Fibroblast of lung (primary cell): ENCODE measurements at regions not wholly inside any gene's neighbourhood (a gene's known extent, or its start where the extent isn't known, plus 50 kb on each side); places are given as distances from the start of the nearest gene placed in this dataset.
"Not testable (repeated sequence)": the region's sequence is repeated elsewhere in the genome, so short reads cannot be mapped to it uniquely, and the experiment has no call there.

ENCODE experiments used
- DNase-seq, 2 donors: peaks; one replicate each; pipeline versions ENCODE4 v3.0.0 to v3.0.0-alpha.2; 2010; ENCODE audit warnings: low read depth in 2 of 2
- H2AFZ ChIP-seq: 2 replicates; pipeline ENCODE4 v1.5.1; 2012; ENCODE audit warnings: low read length, control low read depth, inconsistent platforms
- H3K27ac ChIP-seq: 2 replicates; pipeline ENCODE4 v1.5.1; 2011; ENCODE audit warnings: low read length, control low read depth; ENCODE audit not compliant: insufficient read depth
- H3K27me3 ChIP-seq: 2 replicates; pipeline ENCODE4 v1.5.1; 2011; ENCODE audit warnings: mild to moderate bottlenecking, low read length; ENCODE audit not compliant: control insufficient read depth, insufficient read depth
- H3K36me3 ChIP-seq: 2 replicates; pipeline ENCODE4 v1.5.1; 2011; ENCODE audit warnings: low read length; ENCODE audit not compliant: control insufficient read depth, insufficient read depth
- H3K4me1 ChIP-seq: 2 replicates; pipeline ENCODE4 v1.5.1; 2011; ENCODE audit warnings: low read length; ENCODE audit not compliant: control insufficient read depth, insufficient read depth; ENCODE audit errors: extremely low read depth
- H3K4me2 ChIP-seq: 2 replicates; pipeline ENCODE4 v1.5.1; 2011; ENCODE audit warnings: low read length, control low read depth; ENCODE audit not compliant: insufficient read depth; ENCODE audit errors: extremely low read depth
- H3K4me3 ChIP-seq, 4 experiments: fragments of 200-600 bp in 1 of 4; sonication (generic) in 1 of 4; replicated peaks in 1 of 4; 2 replicates each; pipeline ENCODE4 v1.5.1; 2011 to 2016; ENCODE audit warnings: low read length in 4 of 4, low read depth in 3 of 4, mild to moderate bottlenecking in 3 of 4, control low read depth in 2 of 4, inconsistent platforms in 1 of 4, mixed read lengths in 1 of 4; ENCODE audit not compliant: insufficient read depth in 1 of 4; ENCODE audit errors: control extremely low read depth in 1 of 4
- H3K79me2 ChIP-seq: 2 replicates; pipeline ENCODE4 v1.5.1; 2012; ENCODE audit warnings: mild to moderate bottlenecking, low read length, inconsistent platforms; ENCODE audit not compliant: control insufficient read depth, insufficient read depth
- H3K9ac ChIP-seq: 2 replicates; pipeline ENCODE4 v1.5.1; 2011; ENCODE audit warnings: mild to moderate bottlenecking, low read length, control low read depth; ENCODE audit not compliant: insufficient read depth
- H3K9me3 ChIP-seq: 2 replicates; pipeline ENCODE4 v1.5.1; 2012; ENCODE audit warnings: low read depth, low read length; ENCODE audit not compliant: control insufficient read depth, insufficient read depth
- H4K20me1 ChIP-seq: 2 replicates; pipeline ENCODE4 v1.5.1; 2011; ENCODE audit warnings: low read length; ENCODE audit not compliant: control insufficient read depth, insufficient read depth; ENCODE audit errors: extremely low read depth
- CTCF ChIP-seq, 2 donors: IDR thresholded peaks in 1 of 2; conservative IDR thresholded peaks in 1 of 2; 1 replicate in 1 of 2; 2 replicates in 1 of 2; pipeline ENCODE4 v1.5.1; 2011 to 2012; ENCODE audit warnings: low read length in 2 of 2, control low read depth in 1 of 2, inconsistent platforms in 1 of 2, low read depth in 1 of 2, mild to moderate bottlenecking in 1 of 2
- EZH2 ChIP-seq: IDR thresholded peaks from 2 replicates; pipeline ENCODE4 v1.5.1; 2012; ENCODE audit warnings: low read length, control low read depth, mild to moderate bottlenecking; ENCODE audit errors: missing control alignments

- H3K9me3 ChIP-seq = no peaks in the 10 kb centered on the region
- H3K9ac ChIP-seq = no peak overlapping the region
- H3K4me2 ChIP-seq = no peak overlapping the region
- H3K4me3 ChIP-seq = no peak overlapping the region
- H3K79me2 ChIP-seq = no peaks in the 10 kb centered on the region
- no peaks in the 10 kb centered on the region for H3K27me3 ChIP-seq
- TF ChIP-seq CTCF (conservative IDR thresholded peaks at IDR 0.05 in 1 of 2, IDR thresholded peaks at IDR 0.05 in 1 of 2; ENCODE audit: low read depth in 1 of 2, low read length in 2 of 2) = no peak
- no peak for TF ChIP-seq EZH2
- DNase-seq = no peak
- H2AFZ ChIP-seq = no peak overlapping the region
- no peak overlapping the region for H3K27ac ChIP-seq
- no peaks in the 10 kb centered on the region for H3K4me1 ChIP-seq
- H3K36me3 ChIP-seq = no peaks in the 10 kb centered on the region
- no peaks in the 10 kb centered on the region for H4K20me1 ChIP-seq
Observed at GRCh38 chr3:165667676-165668075, 169.5 kb downstream of the BCHE start.

DNA sequence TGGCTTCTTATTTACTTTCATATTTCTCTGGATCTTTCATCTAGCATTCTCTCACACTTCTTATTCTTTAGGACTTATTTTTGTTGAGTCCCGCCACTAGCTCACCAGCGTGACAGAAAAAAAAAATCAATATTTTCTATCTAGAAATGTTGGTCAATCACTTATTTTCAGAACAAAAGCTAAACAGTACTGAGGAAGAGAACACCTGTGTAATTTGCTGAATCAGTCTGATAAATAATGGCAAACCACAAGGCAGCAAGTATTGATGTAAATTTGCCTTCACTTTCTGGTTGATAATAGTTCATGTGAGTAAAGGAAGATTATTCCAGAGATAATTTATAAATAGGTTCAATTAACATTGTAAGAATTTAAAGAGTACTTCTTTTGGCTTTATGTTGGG, 179.2 kb downstream of the BCHE start:
- H3K27ac ChIP-seq = no peak overlapping the region
- TF ChIP-seq CTCF (conservative IDR thresholded peaks at IDR 0.05 in 1 of 2, IDR thresholded peaks at IDR 0.05 in 1 of 2; ENCODE audit: low read depth in 1 of 2, low read length in 2 of 2) (no peak), EZH2 (no peak)
- no peaks in the 10 kb centered on the region for H3K79me2 ChIP-seq
- H3K4me3 ChIP-seq = no peak overlapping the region
- H4K20me1 ChIP-seq = no peaks in the 10 kb centered on the region
- no peaks in the 10 kb centered on the region for H3K27me3 ChIP-seq
- DNase-seq = no peak
- no peak overlapping the region for H3K4me2 ChIP-seq
- H3K36me3 ChIP-seq = no peaks in the 10 kb centered on the region
- H3K9ac ChIP-seq = no peak overlapping the region
- H3K4me1 ChIP-seq = no peaks in the 10 kb centered on the region
- no peak overlapping the region for H2AFZ ChIP-seq
- H3K9me3 ChIP-seq = no peaks in the 10 kb centered on the region

DNA sequence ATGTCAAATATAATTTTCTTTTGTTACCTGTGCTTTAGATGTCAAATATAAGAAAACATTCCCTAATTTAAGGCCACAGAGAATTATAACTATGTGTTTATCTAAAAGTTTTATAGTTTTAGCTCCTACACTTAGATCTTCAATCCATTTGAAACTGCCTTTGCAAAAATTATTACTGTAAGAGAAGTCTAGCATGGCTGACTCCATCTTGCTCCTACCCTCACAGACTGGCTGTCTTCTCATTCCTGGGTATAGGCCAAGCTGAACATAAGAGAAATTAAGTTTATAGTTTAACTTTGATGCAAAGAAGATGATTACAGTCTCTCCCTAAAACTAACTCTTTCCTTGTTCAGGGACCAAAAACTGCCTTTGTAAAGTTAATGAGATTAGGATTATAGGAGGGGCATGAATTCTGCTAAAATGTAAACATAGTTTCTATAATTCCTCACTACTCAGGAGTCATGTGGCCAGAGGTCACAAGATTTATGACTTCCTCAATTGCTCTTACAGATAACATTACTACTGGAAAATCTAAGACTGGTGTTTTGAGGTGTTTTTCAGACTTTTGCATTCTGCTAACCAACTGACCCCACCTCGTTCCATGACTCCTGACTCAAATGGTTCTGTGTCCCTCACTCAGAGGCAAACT, 184.0 kb downstream of the BCHE start:
- TF ChIP-seq EZH2 (no peak), CTCF (conservative IDR thresholded peaks at IDR 0.05 in 1 of 2, IDR thresholded peaks at IDR 0.05 in 1 of 2; ENCODE audit: low read depth in 1 of 2, low read length in 2 of 2) (no peak)
- H3K79me2 ChIP-seq = no peaks in the 10 kb centered on the region
- DNase-seq = no peak
- H3K4me2 ChIP-seq = no peak overlapping the region
- H3K4me3 ChIP-seq = no peak overlapping the region
- no peak overlapping the region for H2AFZ ChIP-seq
- H3K27ac ChIP-seq = no peak overlapping the region
- H3K4me1 ChIP-seq = no peaks in the 10 kb centered on the region
- H3K9ac ChIP-seq = no peak overlapping the region
- no peaks in the 10 kb centered on the region for H3K9me3 ChIP-seq
- no peaks in the 10 kb centered on the region for H3K27me3 ChIP-seq
- no peaks in the 10 kb centered on the region for H3K36me3 ChIP-seq
- no peaks in the 10 kb centered on the region for H4K20me1 ChIP-seq

DNA sequence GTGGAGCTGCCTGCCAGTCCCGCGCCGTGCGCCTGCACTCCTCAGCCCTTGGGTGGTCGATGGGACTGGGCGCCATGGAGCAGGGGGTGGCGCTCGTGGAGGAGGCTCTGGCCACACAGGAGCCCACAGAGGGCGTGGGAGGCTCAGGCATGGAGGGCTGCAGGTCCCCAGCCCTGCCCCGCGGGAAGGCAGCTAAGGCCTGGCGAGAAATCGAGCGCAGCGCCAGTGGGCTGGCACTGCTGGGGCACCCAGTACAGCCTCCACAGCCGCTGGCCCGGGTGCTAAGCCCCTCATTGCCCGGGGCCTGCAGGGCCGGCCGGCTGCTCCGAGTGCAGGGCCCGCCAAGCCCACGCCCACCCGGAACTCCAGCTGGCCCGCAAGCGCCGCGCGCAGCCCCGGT, 187.9 kb downstream of the BCHE start:
- not testable (repeated sequence) for H2AFZ ChIP-seq, H3K9ac ChIP-seq, H3K4me3 ChIP-seq

More for the DNA sequence above, 187.9 kb downstream of the BCHE start:
- not testable (repeated sequence) for H3K79me2 ChIP-seq, H4K20me1 ChIP-seq, DNase-seq, H3K36me3 ChIP-seq, H3K27me3 ChIP-seq, H3K9me3 ChIP-seq, H3K27ac ChIP-seq, H3K4me1 ChIP-seq, H3K4me2 ChIP-seq
